Liver (tissue), 8 donors: ENCODE measurements at regions not wholly inside any gene's neighbourhood (a gene's known extent, or its start where the extent isn't known, plus 50 kb on each side); places are given as distances from the start of the nearest gene placed in this dataset.

ENCODE experiments used
- DNase-seq: peaks from one replicate; pipeline ENCODE4 v3.0.0-alpha.2; 2017; ENCODE audit warnings: low spot score
- H3K27ac ChIP-seq, 2 donors: one replicate each; pipeline ENCODE4 v1.7.0; 2013; ENCODE audit warnings: inconsistent platforms in 2 of 2, low read length in 2 of 2, control low read depth in 1 of 2, low read depth in 1 of 2, mild to moderate bottlenecking in 1 of 2
- H3K27me3 ChIP-seq, 4 donors: one replicate each; pipeline versions ENCODE4 v1.6.1 to v1.7.0; 2013; ENCODE audit warnings: low read length in 3 of 4, inconsistent platforms in 1 of 4, mild to moderate bottlenecking in 1 of 4, moderate library complexity in 1 of 4; ENCODE audit not compliant: control insufficient read depth in 4 of 4, insufficient read depth in 4 of 4
- H3K36me3 ChIP-seq, 4 donors: one replicate each; pipeline versions ENCODE4 v1.6.1 to v1.7.0; 2013; ENCODE audit warnings: low read length in 3 of 4, mild to moderate bottlenecking in 3 of 4, low read depth in 1 of 4, moderate library complexity in 1 of 4; ENCODE audit not compliant: control insufficient read depth in 4 of 4, insufficient read depth in 3 of 4
- H3K4me1 ChIP-seq, 4 donors: one replicate each; pipeline versions ENCODE4 v1.6.1 to v1.7.0; 2013; ENCODE audit warnings: low read length in 3 of 4, mild to moderate bottlenecking in 3 of 4, moderate library complexity in 1 of 4; ENCODE audit not compliant: control insufficient read depth in 4 of 4, insufficient read depth in 4 of 4
- H3K4me3 ChIP-seq, 3 donors: one replicate each; pipeline versions ENCODE4 v1.6.1 to v1.7.0; 2013; ENCODE audit warnings: low read length in 3 of 3, control low read depth in 1 of 3, low read depth in 1 of 3, mild to moderate bottlenecking in 1 of 3
- H3K9ac ChIP-seq, 2 donors: one replicate each; pipeline ENCODE4 v1.7.0; 2013; ENCODE audit warnings: low read length in 2 of 2, mild to moderate bottlenecking in 2 of 2, moderate library complexity in 2 of 2, control low read depth in 1 of 2, low read depth in 1 of 2
- H3K9me3 ChIP-seq, 4 donors: one replicate each; pipeline versions ENCODE4 v1.6.1 to v1.7.0; 2013; ENCODE audit warnings: low read length in 3 of 4; ENCODE audit not compliant: control insufficient read depth in 4 of 4
- ATF3 ChIP-seq: IDR thresholded peaks from 2 replicates; pipeline ENCODE4 v1.6.1; 2016; ENCODE audit warnings: antibody characterized with exemption
- CTCF ChIP-seq: fragments of 150-350 bp; IDR thresholded peaks from 2 replicates; pipeline ENCODE4 v1.5.1; 2017; ENCODE audit warnings: improper control_type of control experiment, low read depth, low read length; ENCODE audit not compliant: missing input control
- EGR1 ChIP-seq, 2 donors: IDR thresholded peaks; 2 replicates each; pipeline ENCODE4 v1.6.1; 2016 to 2018; ENCODE audit warnings: antibody characterized with exemption in 2 of 2, low read depth in 2 of 2
- FOXA1 ChIP-seq: IDR thresholded peaks from 2 replicates; pipeline ENCODE4 v1.6.1; 2016; ENCODE audit warnings: antibody characterized with exemption
- FOXA2 ChIP-seq: IDR thresholded peaks from 2 replicates; pipeline ENCODE4 v1.6.1; 2016; ENCODE audit warnings: antibody characterized with exemption
- GABPA ChIP-seq, 2 donors: IDR thresholded peaks in 1 of 2; conservative IDR thresholded peaks in 1 of 2; 2 replicates each; pipeline ENCODE4 v1.6.1; 2016; ENCODE audit warnings: antibody characterized with exemption in 2 of 2, mild to moderate bottlenecking in 1 of 2, moderate library complexity in 1 of 2
- HNF4A ChIP-seq, 2 donors: conservative IDR thresholded peaks; 2 replicates each; pipeline ENCODE4 v1.6.1; 2016; ENCODE audit warnings: antibody characterized with exemption in 2 of 2, mild to moderate bottlenecking in 2 of 2
- HNF4G ChIP-seq: IDR thresholded peaks from 2 replicates; pipeline ENCODE4 v1.6.1; 2016; ENCODE audit warnings: antibody characterized with exemption
- JUND ChIP-seq, 2 donors: IDR thresholded peaks; 2 replicates each; pipeline ENCODE4 v1.6.1; 2016; ENCODE audit warnings: antibody characterized with exemption in 2 of 2
- NR2F2 ChIP-seq: IDR thresholded peaks from 2 replicates; pipeline ENCODE4 v1.6.1; 2016; ENCODE audit warnings: antibody characterized with exemption
- RAD21 ChIP-seq, 2 donors: IDR thresholded peaks; 2 replicates each; pipeline ENCODE4 v1.6.1; 2016; ENCODE audit warnings: antibody characterized with exemption in 2 of 2, mild to moderate bottlenecking in 2 of 2
- REST ChIP-seq: IDR thresholded peaks from 2 replicates; pipeline ENCODE4 v1.6.1; 2016; ENCODE audit warnings: antibody characterized with exemption, mild to moderate bottlenecking
- RXRA ChIP-seq, 2 donors: IDR thresholded peaks; 2 replicates each; pipeline ENCODE4 v1.6.1; 2017 to 2018; ENCODE audit warnings: antibody characterized with exemption in 2 of 2, mild to moderate bottlenecking in 1 of 2
- SP1 ChIP-seq: IDR thresholded peaks from 2 replicates; pipeline ENCODE4 v1.6.1; 2018; ENCODE audit warnings: antibody characterized with exemption, mild to moderate bottlenecking
- TAF1 ChIP-seq: conservative IDR thresholded peaks from 2 replicates; pipeline ENCODE4 v1.6.1; 2016; ENCODE audit warnings: antibody characterized with exemption, mild to moderate bottlenecking
- YY1 ChIP-seq: IDR thresholded peaks from 2 replicates; pipeline ENCODE4 v1.6.1; 2016; ENCODE audit warnings: antibody characterized with exemption, mild to moderate bottlenecking
- ZBTB33 ChIP-seq: IDR thresholded peaks from 2 replicates; pipeline ENCODE4 v1.6.1; 2016; ENCODE audit warnings: antibody characterized with exemption
- WGBS: extraction: QIAGEN DNeasy Blood & Tissue Kit; methylation state at CpG from one replicate; pipeline ENCODE4 v1.1.7; 2013; 5-methylcytosine and 5-hydroxymethylcytosine counted together
- donor health status: healthy.
- donor health status: healthy.
- donor health status: healthy.
- donor health status: healthy.
- donor health status: healthy.

- Histone ChIP-seq H3K4me3 (no peak overlapping the region), H3K27ac (no peak overlapping the region), H3K36me3 (no peaks in the 10 kb centered on the region), H3K9ac (no peak overlapping the region), H3K9me3 (no peaks in the 10 kb centered on the region), H3K4me1 (no peaks in the 10 kb centered on the region), H3K27me3 (no peaks in the 10 kb centered on the region)
- WGBS, result 68% methylated on average over 3 of the region's 3 CpGs
- DNase-seq, result no peak
- no peak for TF ChIP-seq REST
- no peak for TF ChIP-seq HNF4A (conservative IDR thresholded peaks at IDR 0.05)
- no peak for TF ChIP-seq ATF3
- TF ChIP-seq FOXA1, result no peak
- no peak for TF ChIP-seq NR2F2
- TF ChIP-seq SP1, result no peak
- no peak for TF ChIP-seq FOXA2
- TF ChIP-seq CTCF, result no peak
- TF ChIP-seq EGR1 (IDR thresholded peaks at IDR 0.05; ENCODE audit: low read depth in 2 of 2), result no peak
- TF ChIP-seq ZBTB33, result no peak
- no peak for TF ChIP-seq HNF4G
- no peak for TF ChIP-seq TAF1
- TF ChIP-seq RAD21 (IDR thresholded peaks at IDR 0.05), result no peak
- TF ChIP-seq RXRA (IDR thresholded peaks at IDR 0.05), result no peak
- no peak for TF ChIP-seq JUND (IDR thresholded peaks at IDR 0.05)
These were observed 66.9 kb upstream of the BASP1 start for GRCh38 chr5:17150531-17150930.

GRCh38 chr5:17151686-17152085 is 65.7 kb upstream of the BASP1 start:
- DNase-seq, result no peak
- H3K4me1 ChIP-seq, result no peaks in the 10 kb centered on the region
- H3K36me3 ChIP-seq, result no peaks in the 10 kb centered on the region
- WGBS, result 59% methylated on average over 8 of the region's 8 CpGs
- no peak overlapping the region for H3K9ac ChIP-seq
- no peak overlapping the region for H3K27ac ChIP-seq
- H3K9me3 ChIP-seq, result no peaks in the 10 kb centered on the region
- no peaks in the 10 kb centered on the region for H3K27me3 ChIP-seq
- H3K4me3 ChIP-seq, result no peak overlapping the region
- TF ChIP-seq FOXA2 (no peak), RAD21 (IDR thresholded peaks at IDR 0.05) (no peak), EGR1 (IDR thresholded peaks at IDR 0.05; ENCODE audit: low read depth in 2 of 2) (no peak), HNF4G (no peak), SP1 (peak; percentile 7), NR2F2 (peak; percentile 52), CTCF (no peak), YY1 (no peak), FOXA1 (no peak), RXRA (IDR thresholded peaks at IDR 0.05) (peak in 1 of 2 donors; percentile 9), HNF4A (conservative IDR thresholded peaks at IDR 0.05) (no peak), REST (no peak), GABPA (IDR thresholded peaks at IDR 0.05 in 1 of 2, conservative IDR thresholded peaks at IDR 0.05 in 1 of 2) (no peak), JUND (IDR thresholded peaks at IDR 0.05) (no peak), TAF1 (no peak), ATF3 (no peak)
